Stimulated activated CD4-positive, alpha-beta T cell treated with anti-CD3 and anti-CD28 coated beads, TNF-alpha, amount 100 ng/mL, for 1 hour (primary cell): ENCODE measurements at regions not wholly inside any gene's neighbourhood (a gene's known extent, or its start where the extent isn't known, plus 50 kb on each side); places are given as distances from the start of the nearest gene placed in this dataset.
"Not testable (repeated sequence)": the region's sequence is repeated elsewhere in the genome, so short reads cannot be mapped to it uniquely, and the experiment has no call there.

Source experiments
- DNase-seq, 3 donors: peaks; one replicate each; pipeline ENCODE4 v3.0.0-alpha.2; 2020; ENCODE audit warnings: low read depth in 3 of 3, low spot score in 1 of 3

DNA sequence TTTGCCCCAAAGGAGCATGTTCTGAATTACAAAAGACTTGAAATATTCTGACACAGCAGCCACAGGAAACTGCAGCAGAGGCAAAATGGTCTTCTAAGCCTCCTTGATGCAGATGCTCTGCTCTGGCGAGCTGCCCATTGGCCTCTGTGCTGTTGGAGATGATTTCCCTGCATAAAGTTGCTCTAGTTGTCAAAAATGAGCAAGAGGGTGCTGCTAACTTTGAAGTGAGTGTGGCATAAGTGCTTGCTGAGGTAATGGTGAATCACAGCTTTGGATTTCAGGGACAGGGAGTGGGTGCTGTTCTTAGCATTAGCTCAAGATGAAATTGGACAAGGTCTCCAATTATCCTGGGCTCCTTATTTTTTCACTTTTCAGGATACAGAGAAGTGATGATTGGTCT, 435.4 kb downstream of the TMEM135 start:
- no peak for DNase-seq

DNA sequence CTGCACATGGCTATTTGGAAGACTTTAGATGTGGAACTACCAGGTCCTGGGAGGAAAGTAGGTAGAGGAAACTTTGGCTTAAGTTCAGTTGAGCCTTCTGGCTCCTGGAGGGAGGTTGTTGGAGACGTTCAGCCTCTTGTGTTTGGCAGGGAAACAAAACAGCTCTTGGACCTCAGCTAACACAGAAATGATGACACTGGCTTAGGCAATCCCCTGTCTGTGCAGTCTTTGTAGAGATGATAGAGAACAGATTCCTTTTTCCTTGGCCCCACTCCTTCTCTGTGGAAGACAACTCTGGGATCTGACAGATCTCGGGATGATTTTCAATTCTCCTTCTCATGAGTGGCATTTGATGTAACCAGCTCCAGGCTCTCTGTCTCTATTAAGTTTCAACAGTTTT, 428.5 kb downstream of the TMEM135 start:
- no peak for DNase-seq

DNA sequence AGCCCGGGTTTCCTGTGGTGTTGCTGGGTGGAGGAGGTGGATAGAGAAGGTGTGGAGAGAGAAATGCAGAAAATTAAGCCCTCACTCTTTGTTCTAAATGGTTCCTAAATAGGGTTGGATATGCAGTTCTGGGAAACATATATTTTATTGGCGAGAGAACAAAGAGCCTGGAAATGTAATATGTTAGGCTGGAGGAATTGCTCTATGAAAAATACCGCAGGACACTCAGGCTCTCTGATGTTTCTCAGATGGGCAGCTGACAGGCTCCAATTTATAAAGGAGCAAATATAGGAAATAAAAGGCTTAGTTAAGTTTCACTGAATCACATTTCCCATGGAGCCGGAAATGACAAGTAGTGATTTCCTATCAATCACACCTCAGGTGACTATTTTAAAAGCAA, 428.0 kb downstream of the TMEM135 start:
- DNase-seq: no peak

DNA sequence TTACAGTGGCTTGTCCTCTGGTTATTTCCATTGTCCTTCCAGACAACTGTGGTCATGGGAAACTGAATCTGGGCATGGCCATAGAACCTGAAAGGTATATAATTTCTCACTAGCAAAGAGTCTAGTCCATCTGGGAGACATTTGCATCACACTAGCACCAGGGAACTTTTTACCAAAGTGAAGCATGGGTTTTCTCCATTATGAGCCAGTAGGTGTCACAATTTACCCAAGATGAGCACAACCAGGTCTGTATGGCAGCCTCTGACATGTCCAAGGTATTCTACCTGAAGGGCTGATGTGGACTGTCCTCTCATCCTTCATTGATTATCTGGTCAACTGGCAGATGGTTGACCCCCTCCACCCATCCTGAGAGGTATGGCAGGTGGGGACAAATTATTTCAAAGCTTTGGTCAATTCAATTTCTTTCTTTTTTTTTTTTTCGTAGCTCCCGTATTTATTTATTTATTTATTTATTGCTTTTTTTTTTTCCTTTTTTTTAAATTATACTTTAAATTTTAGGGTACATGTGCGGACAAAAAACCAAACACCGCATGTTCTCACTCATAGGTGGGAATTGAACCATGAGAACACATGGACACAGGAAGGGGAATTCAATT, 425.9 kb downstream of the TMEM135 start:
- no peak for DNase-seq

DNA sequence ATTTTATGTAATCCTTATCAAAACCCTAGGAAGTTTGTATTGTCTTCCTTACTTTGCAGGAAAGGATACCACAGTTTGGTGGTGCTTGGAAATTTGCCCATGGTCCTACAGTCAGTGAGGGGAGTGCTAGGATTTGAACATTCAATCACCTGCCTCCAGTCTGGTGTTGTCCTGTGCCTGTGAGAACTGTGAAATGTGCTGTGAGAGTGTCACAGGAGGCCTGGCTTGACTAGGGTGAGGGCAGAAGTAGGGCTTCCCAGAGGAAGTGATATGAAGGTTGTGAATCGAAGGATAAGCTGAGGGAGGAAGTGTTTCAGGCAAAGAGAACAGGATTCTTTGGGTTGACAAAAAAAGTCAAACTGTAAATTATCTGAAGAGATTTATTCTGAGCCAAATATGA, 424.4 kb downstream of the TMEM135 start:
- no peak for DNase-seq

DNA sequence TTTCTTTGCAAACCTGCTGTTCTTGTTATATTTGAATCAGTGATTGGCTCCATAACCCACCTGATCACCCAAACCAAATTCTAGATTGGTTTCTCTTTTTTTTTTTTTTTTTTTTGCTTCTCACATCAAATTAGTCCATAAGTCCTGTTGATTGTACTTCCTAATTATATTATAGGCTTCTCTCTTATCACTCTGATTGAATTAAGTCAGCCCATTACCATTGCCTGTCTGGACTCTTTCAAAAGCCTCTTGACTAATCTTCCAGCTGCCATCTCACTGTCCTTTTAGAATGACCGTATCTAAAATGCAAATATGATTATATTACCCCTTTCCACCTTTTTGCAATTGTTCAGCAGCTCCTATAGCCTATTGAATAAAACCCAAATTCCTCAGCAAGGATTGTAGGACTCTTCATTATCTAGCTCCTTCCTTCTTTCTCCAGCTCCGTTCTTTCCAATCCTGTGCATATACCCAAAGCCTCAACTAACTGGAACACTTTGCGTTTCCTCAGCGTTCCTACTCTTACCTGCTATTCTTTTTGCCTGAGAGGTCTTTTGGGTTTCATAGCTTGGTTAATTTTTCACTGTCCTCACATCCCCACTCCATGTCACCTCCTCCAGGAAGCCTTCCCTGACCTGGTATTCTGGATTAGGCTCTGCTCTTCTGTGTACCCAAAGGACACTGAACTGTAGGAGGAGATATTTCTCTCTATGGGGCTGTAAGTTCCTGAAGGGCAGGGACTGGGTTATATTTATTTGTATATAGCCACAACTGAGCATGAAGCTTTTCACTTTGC, 423.3 kb downstream of the TMEM135 start:
- no peak for DNase-seq

DNA sequence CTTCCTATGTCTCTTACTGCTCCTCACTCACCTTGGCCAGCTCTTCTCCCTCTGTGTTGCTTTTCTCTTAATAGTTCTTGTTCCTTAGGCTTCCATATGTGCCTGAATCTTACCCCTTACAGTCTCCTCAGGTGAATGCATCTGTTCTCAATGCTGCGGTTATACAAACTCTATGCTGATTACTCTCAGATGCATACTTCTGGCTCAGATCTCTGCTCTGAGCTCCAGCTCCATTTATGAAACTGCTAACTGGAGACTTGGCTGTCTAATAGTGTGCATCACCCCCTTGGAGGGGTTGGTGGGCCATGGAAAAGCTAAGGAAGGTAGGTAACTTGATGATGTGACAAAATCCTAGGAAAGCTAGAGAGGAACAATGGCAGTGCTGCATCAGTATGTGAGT, 422.5 kb downstream of the TMEM135 start:
- no peak for DNase-seq

DNA sequence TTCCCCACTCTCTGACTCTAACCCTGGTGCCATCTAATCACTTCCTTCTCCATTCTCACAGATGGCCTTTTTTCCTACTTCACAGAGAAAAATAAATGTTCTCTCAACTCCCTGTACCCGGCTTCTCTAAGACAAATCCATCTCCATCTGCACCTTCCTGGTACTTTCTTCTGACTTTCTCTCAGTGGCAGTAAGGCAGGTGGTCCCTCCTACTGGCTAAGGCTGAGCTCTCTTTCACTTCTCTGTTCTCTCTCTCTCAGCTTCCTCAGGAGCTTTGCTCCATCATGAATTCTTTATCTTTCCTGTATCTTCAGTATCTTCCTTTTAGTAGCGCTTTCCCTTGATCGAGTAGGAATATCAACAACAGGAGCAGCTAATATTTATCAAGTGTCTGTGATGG, 421.6 kb downstream of the TMEM135 start:
- DNase-seq: no peak

DNA sequence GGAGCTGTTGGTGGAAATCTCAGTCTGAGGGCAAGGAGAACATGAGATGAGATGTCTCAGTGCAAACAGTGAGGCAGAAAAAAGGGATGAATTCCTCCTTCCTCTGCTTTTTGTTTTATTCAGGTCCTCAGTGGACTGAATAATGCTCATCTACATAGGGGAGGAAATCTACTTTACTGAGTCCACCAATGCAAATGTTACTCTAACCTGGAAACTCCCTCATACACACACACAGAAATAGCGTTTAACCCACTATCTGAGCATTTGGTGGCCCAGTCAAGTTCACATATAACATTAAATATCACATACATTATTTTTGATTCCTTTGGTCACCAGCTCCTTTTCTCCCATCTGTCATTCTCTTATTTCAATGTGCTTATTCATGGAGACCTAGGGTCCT, 418.8 kb downstream of the TMEM135 start:
- no peak for DNase-seq

DNA sequence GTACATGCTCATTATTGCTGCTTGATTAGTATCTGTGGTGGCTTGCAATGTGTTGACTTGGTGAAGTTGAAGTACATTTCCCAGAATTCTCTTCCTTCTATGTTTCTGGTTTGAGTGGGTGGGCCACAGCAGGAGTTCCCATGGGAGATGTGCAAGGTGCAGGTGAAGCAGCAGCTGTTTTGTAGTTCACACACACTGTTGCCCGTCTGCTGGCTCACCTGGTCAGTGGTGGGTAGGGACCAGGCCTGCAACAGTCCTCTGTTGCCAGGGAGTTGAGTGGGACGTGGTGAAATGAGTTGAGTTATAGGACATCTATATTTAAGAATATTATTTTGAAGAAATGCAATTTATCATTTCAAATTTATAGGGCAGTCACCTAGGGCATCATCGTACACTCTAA, 417.4 kb downstream of the TMEM135 start:
- DNase-seq: no peak

DNA sequence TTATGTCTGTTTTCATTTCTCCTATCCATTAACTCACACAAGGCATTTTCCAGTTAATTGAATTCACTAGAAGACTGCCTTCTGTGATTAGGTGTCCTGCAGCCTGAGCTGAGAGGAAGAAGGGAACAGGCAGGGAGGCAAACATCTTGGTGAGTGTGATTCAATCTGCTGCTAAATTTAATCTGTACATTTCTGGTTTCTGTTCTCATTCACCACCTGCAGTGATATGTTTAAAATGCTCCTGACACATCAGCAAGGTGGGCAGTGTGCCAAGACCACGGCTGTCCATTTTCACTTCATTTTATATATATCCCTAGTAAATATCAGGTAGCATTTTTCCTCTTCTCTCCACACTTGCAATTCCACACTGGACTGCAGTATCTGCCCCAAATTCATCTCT, 416.5 kb downstream of the TMEM135 start:
- no peak for DNase-seq

DNA sequence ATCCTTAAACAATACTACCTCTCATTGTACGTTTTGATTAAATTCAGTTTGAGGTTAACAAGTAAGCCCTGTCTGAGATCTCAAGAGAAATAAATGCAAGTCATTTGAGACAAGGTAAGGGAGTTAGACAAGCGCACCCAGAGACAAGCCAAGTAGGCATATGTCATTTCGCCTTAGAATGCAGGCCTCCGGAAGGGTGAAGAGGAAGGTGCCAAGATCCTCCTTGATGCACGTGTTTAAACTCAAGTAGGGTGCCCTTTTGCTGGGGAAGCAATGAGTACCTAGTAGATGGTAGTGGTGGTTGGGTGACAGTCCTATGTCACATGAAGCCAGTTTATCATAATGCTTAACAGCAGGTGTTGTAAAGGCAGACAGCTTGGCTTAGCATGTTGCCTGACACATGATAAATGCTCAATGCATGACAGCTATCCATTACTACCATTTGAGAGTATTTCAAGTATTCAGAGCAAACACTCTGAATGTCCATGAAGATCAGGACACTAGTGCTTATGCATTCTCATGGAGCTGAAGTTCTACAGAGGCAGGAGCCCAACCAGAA, 415.9 kb downstream of the TMEM135 start:
- DNase-seq: no peak

DNA sequence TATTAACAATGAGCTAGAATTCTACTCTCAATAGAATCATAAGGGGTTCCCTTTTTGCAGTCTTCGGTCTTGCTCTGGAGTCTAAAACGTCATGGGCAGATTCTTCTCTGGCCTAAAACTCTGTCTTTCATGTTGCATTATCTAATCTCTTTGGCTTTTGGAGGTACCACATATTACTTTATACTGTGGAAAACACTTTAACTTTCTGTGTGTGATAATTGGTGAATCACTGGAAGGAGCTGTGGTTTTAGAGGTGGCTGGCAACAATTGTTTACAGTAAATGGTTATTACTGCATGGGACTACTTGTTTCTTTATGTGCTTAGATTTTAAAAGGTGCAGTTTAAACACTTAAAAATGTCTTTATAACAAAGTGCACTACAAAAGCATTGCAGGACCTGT, 414.3 kb downstream of the TMEM135 start:
- not testable (repeated sequence) for DNase-seq

DNA sequence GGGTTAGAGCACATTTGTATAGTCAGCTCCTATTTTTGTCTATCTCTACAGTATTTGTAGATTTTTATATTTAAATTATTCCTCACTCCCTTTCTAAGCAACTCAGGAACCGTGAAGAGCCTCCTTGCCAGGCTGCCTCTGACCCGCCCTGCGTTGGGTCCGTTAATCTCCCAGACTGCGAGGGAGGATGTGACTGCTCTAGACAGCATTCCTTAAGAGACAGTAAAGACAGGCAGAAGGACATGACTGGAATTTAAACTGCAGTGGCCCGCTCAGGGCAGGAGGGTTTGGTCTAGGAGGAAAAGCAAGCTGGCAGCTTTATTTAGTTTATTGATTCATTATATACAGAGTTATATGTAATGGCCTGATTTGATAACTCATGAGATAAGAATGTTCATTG, 413.7 kb downstream of the TMEM135 start:
- DNase-seq: no peak

DNA sequence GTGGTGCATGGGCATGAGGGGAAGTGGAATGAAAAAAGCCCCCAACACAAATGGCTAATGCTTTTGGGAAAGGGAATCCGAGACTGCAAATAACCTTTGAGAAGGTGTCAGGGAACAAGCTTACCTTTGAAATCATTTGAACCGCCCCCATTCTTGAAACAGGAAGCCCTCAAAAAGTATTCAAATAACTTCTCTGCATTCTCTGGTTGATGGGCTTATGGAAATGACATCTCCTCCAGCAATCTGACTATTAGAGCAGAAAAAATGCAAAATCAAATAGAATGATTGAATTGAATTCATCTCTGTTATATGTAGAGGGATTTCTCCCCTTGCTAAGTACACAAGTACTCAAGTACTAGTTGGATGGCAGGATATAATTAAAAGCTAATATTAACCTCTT, 409.9 kb downstream of the TMEM135 start:
- no peak for DNase-seq

DNA sequence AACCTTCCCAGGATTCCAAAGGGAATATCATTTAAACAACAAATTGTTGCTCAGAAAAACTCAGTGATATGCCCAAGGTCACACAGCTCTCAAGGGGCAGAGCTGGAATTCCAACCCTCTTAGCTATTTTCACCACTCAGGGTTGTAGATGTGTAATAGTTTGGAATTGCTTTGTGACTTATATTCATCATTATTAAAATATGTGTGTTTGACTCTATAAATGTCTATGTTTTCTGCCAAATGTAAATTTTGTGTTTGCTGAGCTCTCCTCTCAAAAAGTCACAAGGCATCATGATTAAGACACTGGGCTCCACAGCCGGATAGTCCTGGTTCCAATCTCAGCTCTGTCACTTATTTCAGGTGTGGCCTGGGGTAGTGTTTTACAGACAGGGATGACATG, 407.3 kb downstream of the TMEM135 start:
- DNase-seq: no peak

DNA sequence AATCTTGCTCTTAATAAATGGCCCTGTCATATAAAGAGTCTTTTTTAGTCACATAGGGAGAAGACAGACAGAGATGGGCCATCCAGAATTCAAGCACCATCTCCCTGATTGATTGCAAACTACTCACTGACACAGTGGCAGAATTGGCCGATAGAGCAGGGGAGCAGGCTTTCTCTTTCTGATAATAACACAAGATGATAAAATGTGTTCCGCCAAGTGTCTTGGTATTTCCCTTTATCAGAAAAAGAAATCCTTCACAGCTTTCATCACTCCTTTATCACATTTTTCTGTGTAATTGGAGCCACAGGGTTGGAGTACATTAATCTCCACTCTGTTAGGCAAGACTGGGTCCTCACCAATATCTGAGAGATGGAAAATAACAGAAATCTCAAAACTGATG, 406.0 kb downstream of the TMEM135 start:
- DNase-seq: no peak

DNA sequence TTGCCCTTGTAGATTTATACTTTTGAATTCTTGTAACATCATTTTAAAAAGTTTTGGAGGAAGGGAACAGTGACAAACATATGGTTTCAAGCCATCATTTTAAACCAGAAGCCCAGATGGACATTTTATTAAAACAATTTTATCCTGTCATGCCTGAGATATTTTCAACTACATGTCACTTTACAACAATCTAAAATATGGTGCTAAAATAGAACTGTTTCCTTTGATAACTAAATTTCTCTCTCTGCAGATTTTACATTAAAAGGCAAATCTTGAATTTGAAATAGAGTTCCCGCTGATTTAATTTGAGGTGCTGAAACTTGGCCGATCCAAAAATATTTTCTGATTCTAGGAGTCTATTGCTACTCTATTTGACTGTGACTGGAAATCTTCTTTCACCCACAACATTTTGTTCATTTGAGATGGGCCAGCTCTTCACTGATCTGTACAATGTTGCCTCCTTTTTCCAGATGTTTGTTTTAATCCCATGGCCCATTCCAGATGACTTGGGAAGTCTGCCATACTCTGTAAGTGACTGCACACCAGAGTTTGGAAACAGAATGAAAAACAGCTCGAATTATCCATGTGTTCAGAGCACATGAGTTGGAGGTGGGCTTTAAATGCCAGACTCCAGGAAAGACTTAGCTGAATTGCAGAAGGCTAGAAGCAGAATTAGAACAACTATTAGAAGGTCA, 402.5 kb downstream of the TMEM135 start:
- no peak for DNase-seq

DNA sequence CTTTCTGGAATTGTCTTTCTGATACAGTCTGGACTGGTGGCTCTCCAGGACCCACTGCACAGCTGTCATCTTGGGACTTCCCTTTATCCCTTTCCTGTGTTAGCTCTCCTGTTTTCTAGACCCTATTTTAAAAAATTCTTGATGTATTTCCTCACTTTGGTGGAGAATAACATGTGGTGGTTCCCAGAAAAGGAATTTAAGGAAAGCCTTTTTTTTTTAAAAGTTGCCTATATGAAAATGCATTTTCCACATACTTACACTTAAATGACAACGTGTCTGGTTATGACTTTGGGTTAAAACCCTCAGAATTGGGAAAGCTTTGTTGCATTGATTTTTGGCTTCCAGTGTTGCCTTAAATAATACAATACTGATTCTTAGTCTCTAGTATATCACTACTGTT, 400.7 kb downstream of the TMEM135 start:
- DNase-seq: no peak

DNA sequence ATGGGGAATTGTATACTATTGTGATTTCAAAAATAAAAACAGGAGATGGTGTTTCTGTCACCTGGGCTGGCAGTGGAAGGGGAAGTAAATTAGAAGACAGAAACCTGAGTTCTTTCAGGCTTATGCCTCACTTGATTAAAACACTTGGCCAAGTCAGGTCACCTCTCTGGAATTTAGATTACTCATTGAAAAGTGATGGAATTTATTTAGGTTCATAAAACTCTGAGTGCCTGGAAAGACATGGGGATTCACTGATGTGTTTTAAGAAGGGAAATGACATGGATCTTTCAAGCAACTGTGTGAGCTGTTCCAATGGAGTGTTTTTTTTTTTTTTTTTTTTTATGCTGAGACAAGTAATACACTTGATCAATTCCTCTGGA, 400.1 kb downstream of the TMEM135 start:
- no peak for DNase-seq

DNA sequence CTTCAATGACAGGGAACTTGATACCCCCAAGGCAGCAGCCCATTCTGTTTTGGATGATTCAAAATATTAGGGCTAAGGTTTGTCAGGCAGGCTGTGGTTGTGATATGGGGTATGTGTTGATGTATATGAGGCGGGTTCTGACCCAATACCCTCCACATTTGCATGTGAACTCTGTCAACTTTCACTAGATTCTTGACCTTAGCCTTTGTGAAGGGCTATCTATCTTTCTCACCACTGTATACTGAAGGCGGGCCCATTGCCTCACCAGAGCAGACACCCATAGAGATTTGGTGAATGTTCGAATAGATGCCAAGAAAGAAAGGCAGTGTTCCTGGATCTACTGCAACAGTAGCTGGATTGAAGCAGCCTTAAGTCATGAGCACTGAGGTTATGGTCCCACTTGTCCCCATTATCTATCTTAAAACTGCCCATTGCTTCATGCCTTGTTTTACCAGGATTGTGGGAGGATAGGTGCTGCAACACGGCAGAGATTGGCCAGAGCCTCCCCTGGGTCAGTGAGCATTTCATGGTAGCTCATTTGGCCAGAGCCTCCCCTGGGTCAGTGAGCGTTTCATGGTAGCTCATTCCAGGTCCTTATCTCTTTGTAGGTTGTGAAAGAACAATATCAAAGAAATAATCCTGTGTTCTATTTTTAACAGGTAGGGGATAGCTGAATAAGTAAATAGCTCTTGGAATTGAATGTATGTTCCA, 399.6 kb downstream of the TMEM135 start:
- no peak for DNase-seq

DNA sequence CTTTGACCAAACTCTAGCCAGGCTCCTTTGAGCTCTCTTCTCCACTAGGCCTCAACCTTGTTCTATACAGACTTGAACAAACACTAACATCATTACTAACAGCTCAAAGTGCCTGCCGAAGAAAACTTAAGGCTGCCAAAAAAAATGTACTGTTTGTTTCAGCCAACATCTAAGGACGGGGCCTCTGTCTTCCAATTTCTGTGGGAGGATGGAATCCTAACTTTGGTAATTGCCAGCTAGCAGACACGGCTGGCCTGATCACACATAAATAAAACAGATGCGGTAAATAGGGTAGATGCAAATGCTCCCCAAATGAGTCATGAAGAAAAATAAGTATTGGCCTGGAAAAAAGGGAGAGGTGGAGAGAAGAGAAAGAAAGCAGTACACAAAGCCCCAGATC, 394.3 kb downstream of the TMEM135 start:
- DNase-seq: no peak
